ENCODE measurements at regions not wholly inside any gene's neighbourhood (a gene's known extent, or its start where the extent isn't known, plus 50 kb on each side); places are given as distances from the start of the nearest gene placed in this dataset.

GRCh38 chr16:85337910-85338637, 225.8 kb upstream of the CIBAR2 start:
- TF ChIP-seq EZH2 (IDR thresholded peaks at IDR 0.05; ENCODE audit: insufficient read depth, poor library complexity, severe bottlenecking) (no peak), EZH2phosphoT487 (IDR thresholded peaks at IDR 0.05; ENCODE audit: insufficient read depth, low read depth) (no peak)
